B cell (primary cell): ENCODE measurements at regions not wholly inside any gene's neighbourhood (a gene's known extent, or its start where the extent isn't known, plus 50 kb on each side); places are given as distances from the start of the nearest gene placed in this dataset.

ENCODE experiments used
- ATAC-seq: fragments of 200-7000 bp; cut with Tn5 transposase; one replicate; pipeline ENCODE4 v1.10.0; 2021; ENCODE audit warnings: low read depth, mild to moderate bottlenecking, moderate number of reproducible peaks, moderate library complexity
- CTCF ChIA-PET: fragments of 350-600 bp; sonication (Branson Sonifier 250); formaldehyde crosslinking; loops from one replicate; lab custom pipeline; 2021; ENCODE audit warnings: antibody characterized with exemption, inconsistent platforms; lab: Charles Lee
- POLR2A ChIA-PET: fragments of 350-600 bp; sonication (Branson Sonifier 250); formaldehyde crosslinking; loops from one replicate; lab custom pipeline; 2021; ENCODE audit warnings: antibody characterized with exemption; lab: Charles Lee
- DNase-seq: peaks from one replicate; pipeline ENCODE4 v3.0.0; 2013
- H2AFZ ChIP-seq: 2 replicates; pipeline ENCODE4 v1.6.1; 2012; ENCODE audit warnings: mild to moderate bottlenecking, low read depth, low read length; ENCODE audit not compliant: insufficient read depth, poor library complexity, severe bottlenecking
- H3K27ac ChIP-seq, 2 donors: 1 replicate in 1 of 2; 2 replicates in 1 of 2; pipeline ENCODE4 v1.5.1; 2012 to 2013; ENCODE audit warnings: low read length in 2 of 2, mild to moderate bottlenecking in 2 of 2, moderate library complexity in 1 of 2
- H3K27me3 ChIP-seq, 4 experiments: fragments of 200-600 bp in 1 of 4; sonication (generic) in 1 of 4; replicated peaks in 1 of 4; 1 replicate in 2 of 4; 2 replicates in 2 of 4; pipeline versions ENCODE4 v1.6.1 to v1.7.0; 2013 to 2016; ENCODE audit warnings: low read length in 3 of 4, mild to moderate bottlenecking in 2 of 4, mixed read lengths in 1 of 4, moderate library complexity in 1 of 4; ENCODE audit not compliant: insufficient read depth in 4 of 4, control insufficient read depth in 3 of 4; ENCODE audit errors: control extremely low read depth in 1 of 4
- H3K36me3 ChIP-seq, 2 experiments: replicated peaks in 1 of 2; 1 replicate in 1 of 2; 2 replicates in 1 of 2; pipeline versions ENCODE4 v1.6.1 to v1.7.1; 2013; ENCODE audit warnings: low read length in 1 of 2; ENCODE audit not compliant: insufficient read depth in 2 of 2, control insufficient read depth in 1 of 2; ENCODE audit errors: control extremely low read depth in 1 of 2, extremely low read depth in 1 of 2
- H3K4me1 ChIP-seq, 2 donors: fragments of 200-600 bp in 1 of 2; sonication (generic) in 1 of 2; 1 replicate in 1 of 2; 2 replicates in 1 of 2; pipeline versions ENCODE4 v1.5.1 to v1.6.1; 2013 to 2017; ENCODE audit warnings: low read length in 2 of 2; ENCODE audit not compliant: control insufficient read depth in 2 of 2, insufficient read depth in 2 of 2
- H3K4me2 ChIP-seq: replicated peaks from 2 replicates; pipeline ENCODE3; 2012; ENCODE audit warnings: mild to moderate bottlenecking, low read depth, low read length; ENCODE audit not compliant: poor library complexity, severe bottlenecking
- H3K4me3 ChIP-seq, 5 experiments: fragments of 200-600 bp in 1 of 5; sonication (generic) in 1 of 5; 1 replicate in 3 of 5; 2 replicates in 2 of 5; pipeline versions ENCODE4 v1.5.1 to v1.7.0; 2011 to 2016; ENCODE audit warnings: low read length in 4 of 5, mild to moderate bottlenecking in 4 of 5, low read depth in 2 of 5, control low read depth in 1 of 5, moderate library complexity in 1 of 5; ENCODE audit not compliant: insufficient read depth in 1 of 5; ENCODE audit errors: control extremely low read depth in 1 of 5, extremely low read depth in 1 of 5
- H3K79me2 ChIP-seq: fragments of 200-600 bp; sonication (generic); one replicate; pipeline ENCODE4 v1.6.0; 2016; ENCODE audit warnings: low read length; ENCODE audit not compliant: control insufficient read depth, insufficient read depth
- H3K9ac ChIP-seq: fragments of 200-600 bp; sonication (generic); 2 replicates; pipeline ENCODE4 v1.6.1; 2017; ENCODE audit warnings: mild to moderate bottlenecking, low read length, moderate library complexity
- H3K9me3 ChIP-seq, 3 donors: one replicate each; pipeline versions ENCODE4 v1.6.1 to v1.7.1; 2013; ENCODE audit warnings: low read length in 2 of 3; ENCODE audit not compliant: control insufficient read depth in 2 of 3, insufficient read depth in 1 of 3; ENCODE audit errors: control extremely low read depth in 1 of 3
- H4K20me1 ChIP-seq: 2 replicates; pipeline ENCODE4 v1.6.0; 2012; ENCODE audit warnings: mild to moderate bottlenecking, low read length; ENCODE audit not compliant: insufficient read depth, control insufficient read depth, poor library complexity, severe bottlenecking
- H3K27ac Mint-ChIP-seq: one replicate; pipeline ENCODE4 v1.8.0; 2021; ENCODE audit warnings: mixed read lengths
- H3K27me3 Mint-ChIP-seq: one replicate; pipeline ENCODE4 v1.8.0; 2021; ENCODE audit warnings: mixed read lengths
- H3K4me1 Mint-ChIP-seq: one replicate; pipeline ENCODE4 v1.8.0; 2021; ENCODE audit warnings: mixed read lengths
- H3K4me3 Mint-ChIP-seq: one replicate; pipeline ENCODE4 v1.8.0; 2021; ENCODE audit warnings: mixed read lengths
- H3K9me3 Mint-ChIP-seq: one replicate; pipeline ENCODE4 v1.8.0; 2022; ENCODE audit warnings: mixed read lengths; ENCODE audit not compliant: insufficient read depth
- CTCF ChIP-seq: fragments of 200-600 bp; IDR thresholded peaks from one replicate; pipeline ENCODE4 v1.8.0; 2022; ENCODE audit warnings: antibody characterized with exemption, mild to moderate bottlenecking
- EZH2 ChIP-seq: IDR thresholded peaks from 2 replicates; pipeline ENCODE4 v1.6.1; 2012; ENCODE audit warnings: borderline replicate concordance, low read depth, mild to moderate bottlenecking, moderate library complexity, low read length; ENCODE audit not compliant: insufficient read depth, poor library complexity, severe bottlenecking
- WGBS: methylation state at CpG from one replicate; pipeline ENCODE4 v1.1.5; 2013; ENCODE audit warnings: missing lambda C conversion rate; ENCODE audit not compliant: insufficient coverage; 5-methylcytosine and 5-hydroxymethylcytosine counted together
- intact Hi-C: fragments of 100-400 bp; cut with micrococcal nuclease; formaldehyde crosslinking; loops from one replicate; pipeline ENCODE4 v1.10.0; 2022

GRCh38 chr4:177194906-177195305 is 114.8 kb upstream of the NEIL3 start:
- Mint-ChIP-seq H3K4me3 (no peak overlapping the region), H3K27me3 (no peaks in the 10 kb centered on the region), H3K4me1 (no peaks in the 10 kb centered on the region), H3K27ac (no peak overlapping the region), H3K9me3 (peaks cover 2% of the 10 kb centered on the region)
- DNase-seq = no peak
- no peaks in the 10 kb centered on the region for H3K79me2 ChIP-seq
- no peak overlapping the region for H3K9ac ChIP-seq
- no peaks in the 10 kb centered on the region for H3K27me3 ChIP-seq
- WGBS = 84% methylated on average over 5 of the region's 7 CpGs
- ChIA-PET POLR2A (no interaction called here), CTCF (no interaction called here)
- no peak for ATAC-seq
- intact Hi-C loops = no loop called here
- H3K36me3 ChIP-seq = no peaks in the 10 kb centered on the region
- no peak overlapping the region for H2AFZ ChIP-seq
- H3K27ac ChIP-seq = no peak overlapping the region
- TF ChIP-seq EZH2 = no peak
- TF ChIP-seq CTCF = no peak
- H3K4me2 ChIP-seq = no peak overlapping the region
- no peak overlapping the region for H3K4me3 ChIP-seq
- no peaks in the 10 kb centered on the region for H3K4me1 ChIP-seq
- H3K9me3 ChIP-seq = peaks cover 0 to 5% (median 0%) of the 10 kb centered on the region in 3 donors
- H4K20me1 ChIP-seq = no peaks in the 10 kb centered on the region

- CTCF ChIA-PET = no interaction called here
These were observed 113.1 kb upstream of the NEIL3 start for GRCh38 chr4:177196615-177197014.

More at GRCh38 chr4:177196615-177197014, 113.1 kb upstream of the NEIL3 start:
- Histone ChIP-seq H4K20me1 (no peaks in the 10 kb centered on the region), H3K4me2 (no peak overlapping the region), H3K4me3 (no peak overlapping the region), H2AFZ (no peak overlapping the region), H3K9ac (no peak overlapping the region), H3K27me3 (no peaks in the 10 kb centered on the region), H3K27ac (no peak overlapping the region), H3K9me3 (peaks cover 0 to 5% (median 0%) of the 10 kb centered on the region in 3 donors), H3K4me1 (no peaks in the 10 kb centered on the region), H3K36me3 (no peaks in the 10 kb centered on the region), H3K79me2 (no peaks in the 10 kb centered on the region)
- H3K27me3 Mint-ChIP-seq = no peaks in the 10 kb centered on the region
- no peaks in the 10 kb centered on the region for H3K4me1 Mint-ChIP-seq
- no CpG with 5 or more reads among the region's 2 CpGs for WGBS
- POLR2A ChIA-PET = no interaction called here
- ATAC-seq (no peak), DNase-seq (no peak)
- TF ChIP-seq EZH2 (no peak), CTCF (no peak)
- peaks cover 5% of the 10 kb centered on the region for H3K9me3 Mint-ChIP-seq
- no peak overlapping the region for H3K4me3 Mint-ChIP-seq
- no peak overlapping the region for H3K27ac Mint-ChIP-seq
- intact Hi-C loops = no loop called here
